GM20431 (cell line): ENCODE measurements at regions not wholly inside any gene's neighbourhood (a gene's known extent, or its start where the extent isn't known, plus 50 kb on each side); places are given as distances from the start of the nearest gene placed in this dataset.

Experiments
- in situ Hi-C: fragments of 300-500 bp; cut with MseI, MboI; formaldehyde crosslinking; loops from one replicate; pipeline ENCODE4 v1.15.0; 2020; ENCODE audit warnings: low sequenced_read_pairs; ENCODE audit not compliant: unreplicated experiment

DNA sequence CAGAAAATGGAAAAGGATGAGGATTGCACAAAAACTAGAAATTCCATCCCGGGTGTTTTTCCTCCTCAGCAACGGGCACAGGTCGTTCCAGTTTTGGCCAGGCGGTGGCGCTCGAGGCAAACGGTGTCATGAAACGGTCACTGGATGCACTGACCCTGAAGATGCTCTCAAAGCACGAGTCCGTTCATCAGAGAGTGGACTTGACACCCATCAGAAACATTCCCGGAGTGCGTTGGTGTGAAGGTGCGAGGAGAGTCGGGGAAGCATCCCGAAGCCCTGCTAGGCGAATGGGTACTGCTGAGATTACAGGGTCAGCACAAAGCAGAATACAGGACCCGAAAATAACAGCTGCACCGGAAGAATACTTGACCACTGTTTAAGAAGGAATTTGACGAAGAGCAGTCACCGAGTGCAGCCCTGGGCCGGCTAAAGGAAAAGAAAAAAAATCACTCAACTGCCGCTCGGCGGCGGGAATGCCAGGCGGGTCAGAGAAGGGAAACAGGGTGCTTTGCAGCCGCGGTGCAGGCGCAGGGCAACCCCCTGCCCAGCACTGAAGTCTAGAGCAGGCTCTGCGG is 71.7 kb upstream of the ETS2 start:
- in situ Hi-C loops = loop anchor here (10.0 kb wide), 1 partner anchor 401 kb away; no protein-coding TSS in a partner anchor

DNA sequence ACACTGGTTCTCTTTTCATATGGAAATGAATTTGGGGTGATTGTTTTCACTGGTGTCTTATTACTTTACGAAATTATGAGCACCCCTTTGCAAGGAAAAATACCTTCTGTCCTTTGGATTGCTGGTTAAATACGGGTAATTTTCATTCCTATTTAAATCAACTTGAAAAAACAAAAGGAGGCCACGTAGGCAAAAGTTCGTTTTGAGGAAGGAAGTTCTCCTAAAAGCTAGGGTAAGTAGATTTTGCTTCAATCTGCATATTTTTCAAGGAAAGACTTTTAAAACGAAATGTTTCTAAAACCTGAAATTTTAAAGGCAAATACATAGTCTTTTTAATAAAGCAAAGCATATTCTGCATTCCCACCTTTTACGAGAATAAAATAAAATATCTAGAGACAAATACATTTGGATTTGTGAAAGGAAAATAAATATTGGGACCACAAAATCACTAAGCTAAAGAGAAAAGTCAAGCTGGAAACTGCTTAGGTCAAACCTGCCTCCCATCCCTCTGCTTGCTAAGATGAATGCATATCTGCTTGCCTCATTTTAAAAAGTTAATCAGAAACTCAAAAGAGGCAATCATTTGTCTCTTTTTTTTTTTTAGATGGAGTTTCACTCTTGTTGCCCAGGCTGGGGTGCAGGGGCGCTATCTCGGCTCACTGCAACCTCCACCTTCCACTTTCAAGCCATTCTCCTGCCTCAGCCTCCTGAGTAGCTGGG is 70.9 kb upstream of the ETS2 start:
- in situ Hi-C loops = loop anchor here (10.0 kb wide), 1 partner anchor 400 kb away; no protein-coding TSS in a partner anchor

DNA sequence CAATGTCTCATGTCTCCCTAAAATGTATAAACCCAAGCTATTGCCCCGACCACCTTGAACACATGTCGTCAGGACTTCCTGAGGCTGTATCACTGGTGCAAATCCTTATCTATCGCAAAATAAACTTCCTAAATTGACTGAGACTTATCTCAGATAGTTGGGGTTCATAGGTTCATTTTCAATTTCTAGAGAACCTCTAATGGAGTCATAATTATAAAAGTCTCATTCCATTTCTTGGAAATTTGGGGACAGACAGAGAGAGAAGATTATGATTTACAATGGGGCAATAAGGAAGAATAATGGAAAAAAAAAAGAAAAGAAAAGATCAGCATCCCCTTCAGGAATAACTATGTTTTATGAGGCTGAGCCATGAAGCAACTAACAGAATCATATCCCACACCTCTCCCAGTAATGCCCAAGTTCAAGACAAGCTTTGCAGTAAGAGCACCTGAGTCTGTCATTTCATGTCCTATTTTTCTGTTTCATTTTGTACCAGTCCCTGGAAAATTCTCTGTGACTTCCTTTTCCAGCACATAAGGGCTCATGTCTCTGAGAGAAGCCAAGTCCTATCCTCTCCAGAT is 70.0 kb upstream of the ETS2 start:
- in situ Hi-C loops = loop anchor here (10.0 kb wide), 1 partner anchor 399 kb away; no protein-coding TSS in a partner anchor

DNA sequence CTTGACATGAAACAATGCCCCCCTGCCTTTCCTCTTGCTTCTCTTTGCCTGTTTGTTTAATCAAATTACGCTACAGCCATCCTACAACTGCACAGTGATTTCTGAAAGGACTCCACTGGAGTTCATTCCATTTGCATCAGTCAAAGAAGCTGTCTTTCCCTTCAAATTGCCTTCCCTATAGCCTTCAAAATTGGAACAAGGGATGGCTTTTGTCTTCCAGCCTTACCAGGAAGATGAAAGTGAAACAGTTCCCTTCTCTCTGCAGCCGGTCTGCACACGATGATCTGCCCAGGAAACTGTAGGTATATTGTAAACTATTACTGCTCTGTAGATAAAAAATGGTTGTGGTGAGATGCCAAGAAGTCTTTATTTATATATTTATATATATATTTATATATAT is 65.6 kb upstream of the ETS2 start:
- in situ Hi-C loops = no loop called here

DNA sequence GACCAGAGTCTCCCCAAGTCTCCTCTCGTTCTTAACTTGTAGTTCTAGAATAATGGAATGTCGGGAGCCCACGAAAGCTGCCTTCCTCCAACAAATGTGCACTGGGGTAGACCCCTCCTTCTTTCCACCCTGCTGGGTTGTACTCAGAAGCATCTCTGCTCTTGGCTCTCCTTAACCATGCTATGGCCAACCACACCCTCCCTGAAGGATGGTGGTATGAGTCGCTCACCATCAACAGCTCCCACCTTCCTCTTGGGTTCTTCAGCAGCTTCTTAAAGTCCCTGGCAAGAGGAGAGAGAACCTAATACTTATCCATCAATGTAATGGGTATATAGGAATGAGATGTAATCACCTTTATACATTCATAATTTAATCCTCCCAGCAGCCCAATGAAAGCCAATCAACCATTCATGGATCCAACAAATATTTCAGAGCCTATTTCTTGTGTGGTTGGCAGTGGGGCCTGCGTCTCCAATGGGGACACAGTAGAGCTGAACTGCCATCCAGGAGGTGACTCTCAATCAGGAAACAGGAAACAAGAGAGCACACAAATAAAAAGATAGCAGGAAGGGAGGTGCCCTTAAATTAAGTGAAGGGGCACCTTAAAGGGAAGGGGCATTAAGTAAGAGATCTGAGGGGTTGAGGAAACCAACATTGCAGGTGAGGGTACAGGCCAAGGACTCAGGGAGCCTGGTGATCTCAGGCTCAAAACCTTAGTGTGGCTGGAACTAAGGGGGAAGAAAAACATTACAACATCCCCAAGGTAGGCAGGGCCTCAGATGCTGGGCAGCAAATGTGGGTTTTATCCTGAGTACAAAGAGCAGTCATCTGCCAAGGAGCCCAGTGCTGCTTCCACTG is 64.4 kb upstream of the ETS2 start:
- in situ Hi-C loops = no loop called here

DNA sequence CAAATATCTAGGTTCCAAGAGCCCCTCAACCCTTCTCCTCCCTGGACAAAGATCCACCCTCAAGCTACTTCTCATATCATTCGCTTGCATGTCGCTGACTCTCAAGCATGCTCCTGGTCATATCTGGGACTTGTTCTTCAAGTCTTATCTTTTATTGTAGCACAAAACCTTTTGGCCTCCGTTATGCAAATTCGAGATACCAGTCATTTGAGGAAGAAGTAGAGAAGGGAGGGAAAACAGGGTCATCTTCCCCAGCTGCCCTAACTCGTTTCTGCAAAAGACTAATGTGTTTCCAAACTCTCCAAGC is 63.8 kb upstream of the ETS2 start:
- in situ Hi-C loops = no loop called here

DNA sequence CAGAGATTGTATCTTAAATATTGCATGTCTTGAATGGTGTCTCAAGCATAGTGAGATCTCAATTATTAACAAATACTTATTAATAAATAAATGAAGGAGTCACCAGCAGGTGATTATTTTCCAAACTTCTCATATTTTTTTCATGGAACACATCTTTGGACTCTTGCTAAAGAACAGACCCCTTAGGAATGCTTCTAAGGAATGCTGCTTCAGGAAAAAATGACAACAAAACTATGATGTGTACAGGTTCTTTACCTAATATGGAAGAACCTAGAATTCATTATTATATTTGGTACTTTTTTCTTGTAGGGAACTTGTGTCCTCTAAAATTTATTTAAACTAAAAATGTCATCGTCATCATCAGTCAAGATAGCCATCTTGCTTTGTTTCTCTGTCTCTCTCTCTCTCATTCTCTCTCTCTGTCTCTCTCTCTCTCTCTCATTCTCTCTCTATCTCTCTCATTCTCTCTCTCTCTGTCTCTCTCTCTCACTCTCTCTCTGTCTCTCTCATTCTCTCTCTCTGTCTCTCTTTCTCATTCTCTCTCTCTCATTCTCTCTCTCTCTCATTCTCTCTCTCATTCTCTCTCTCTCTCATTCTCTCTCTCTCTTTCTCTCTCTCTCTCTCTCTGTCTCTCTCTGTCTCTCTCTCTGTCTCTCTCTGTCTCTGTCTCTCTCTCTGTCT is 63.0 kb upstream of the ETS2 start:
- in situ Hi-C loops = no loop called here

DNA sequence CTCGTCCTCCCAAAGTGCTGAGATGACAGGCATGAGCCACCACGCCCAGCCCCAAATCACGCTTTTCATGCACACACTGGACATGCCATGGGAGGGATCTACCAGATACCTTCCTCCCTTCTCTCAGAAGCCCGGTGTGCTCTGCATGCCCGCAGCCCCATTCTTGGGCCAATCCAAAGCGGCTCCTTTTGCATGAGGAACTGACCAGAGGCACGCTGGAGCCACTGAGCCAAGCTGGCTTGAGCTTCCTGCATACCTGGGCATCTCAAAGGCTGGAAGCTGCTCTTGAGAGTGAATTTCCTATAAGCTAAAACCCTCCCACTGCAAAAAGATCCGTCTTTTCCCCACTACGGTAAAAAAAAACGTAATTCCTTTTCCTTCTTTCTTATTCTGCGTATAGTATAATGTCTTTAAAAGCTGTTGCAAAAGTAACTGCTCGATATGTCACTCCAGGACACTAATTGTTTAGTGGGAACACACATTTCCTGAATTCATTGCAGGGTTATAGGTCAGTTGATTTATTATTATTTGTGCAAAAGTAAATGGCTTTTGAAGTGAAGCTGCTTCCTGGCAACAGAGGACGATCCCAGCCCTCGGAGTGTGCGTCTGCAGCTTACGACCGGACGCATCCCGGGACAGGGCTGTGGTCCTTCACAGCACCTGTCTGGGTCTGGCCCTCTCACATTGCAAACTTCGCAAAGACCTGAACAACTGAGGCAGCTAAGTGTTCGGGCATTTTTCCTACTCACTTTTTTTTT is 61.8 kb upstream of the ETS2 start:
- in situ Hi-C loops = no loop called here

DNA sequence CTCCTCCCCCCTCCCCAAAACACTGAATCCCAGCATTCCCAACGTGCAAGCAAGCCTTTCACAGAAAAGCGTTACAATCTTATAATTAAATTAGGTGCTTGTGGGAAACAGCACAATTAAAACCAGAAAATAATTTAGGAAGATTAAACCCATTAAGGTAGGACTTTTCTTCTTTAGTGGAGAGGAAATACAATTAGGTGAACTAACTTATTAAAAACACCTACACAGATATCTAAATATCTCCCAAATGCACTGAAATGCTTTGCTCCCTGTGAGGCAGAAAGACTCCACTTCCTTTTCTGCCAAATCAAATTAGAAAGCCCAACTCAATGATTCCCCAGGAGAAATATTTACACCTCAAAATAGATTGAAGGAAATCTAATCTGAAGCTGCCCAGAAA is 60.9 kb upstream of the ETS2 start:
- in situ Hi-C loops = no loop called here

DNA sequence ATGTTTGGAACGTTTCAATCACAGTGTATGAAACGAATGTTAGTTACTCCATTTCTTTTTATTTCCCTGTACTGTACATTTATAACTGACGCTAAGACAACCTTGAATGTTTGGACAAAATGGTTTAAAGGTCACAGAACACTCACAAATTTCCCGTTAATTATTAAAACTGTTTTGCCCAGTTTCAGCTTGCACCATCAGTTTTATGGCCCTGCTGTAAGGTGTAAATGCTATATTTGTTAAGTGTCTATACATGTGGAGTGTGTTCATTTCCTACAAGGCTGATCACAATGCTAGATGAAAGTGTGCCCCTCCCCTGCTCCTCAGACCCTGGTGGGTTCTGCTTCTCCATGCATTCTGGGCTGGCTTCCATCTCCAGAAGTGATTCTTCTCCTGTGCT is 57.9 kb upstream of the ETS2 start:
- in situ Hi-C loops = no loop called here

DNA sequence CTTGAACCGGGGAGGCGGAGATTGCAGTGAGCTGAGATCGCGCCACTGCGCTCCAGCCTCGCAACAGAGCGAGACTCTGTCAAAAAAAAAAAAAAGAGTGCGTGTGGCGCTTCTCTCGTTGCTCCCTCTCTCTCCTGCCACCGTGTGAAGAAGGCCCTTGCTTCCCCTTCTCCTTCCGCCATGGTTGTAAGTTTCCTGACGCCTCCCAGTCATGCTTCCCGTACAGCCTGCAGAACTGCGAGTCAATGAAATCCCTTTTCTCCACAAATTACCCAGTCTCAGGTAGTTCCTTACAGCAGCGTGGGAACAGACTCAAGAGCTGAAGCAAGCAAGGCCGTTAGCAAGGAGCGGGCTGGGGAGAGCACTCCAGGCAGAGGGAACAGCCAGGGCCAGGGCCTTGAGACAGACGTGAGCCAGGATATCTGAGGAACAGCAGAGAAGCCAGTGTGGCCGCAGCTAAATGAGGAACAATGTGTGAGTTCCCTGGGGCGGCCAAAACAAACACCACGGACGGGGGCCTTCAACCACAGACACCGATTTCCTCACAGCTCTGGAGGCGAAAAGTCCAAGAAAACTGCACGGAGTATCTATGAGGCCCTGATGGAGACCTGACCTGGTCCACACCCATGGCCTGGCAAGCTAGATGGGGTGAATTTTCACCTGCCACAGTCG is 54.2 kb upstream of the ETS2 start:
- in situ Hi-C loops = no loop called here

DNA sequence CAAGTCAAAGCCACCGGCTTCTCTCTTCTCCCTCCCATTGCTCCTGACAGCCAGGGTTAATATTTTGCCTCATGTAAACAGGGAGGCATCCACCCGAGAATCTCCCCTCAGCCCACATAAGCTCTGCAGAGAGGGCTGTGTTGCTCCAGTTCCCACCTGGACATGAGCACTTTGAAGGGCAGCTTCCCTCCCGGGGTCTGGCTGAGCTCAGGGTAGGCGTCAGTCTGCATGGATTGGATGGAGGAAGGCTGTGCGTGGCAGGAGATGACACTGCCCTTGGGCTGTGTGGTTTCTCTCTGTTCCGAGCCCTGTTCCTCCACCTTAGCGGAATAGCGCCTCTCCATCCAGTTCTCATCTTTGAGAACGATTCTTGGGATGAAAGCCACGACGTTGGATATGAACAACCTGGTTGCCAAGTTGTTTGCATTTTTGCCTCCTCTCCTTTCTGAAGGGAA is 53.7 kb upstream of the ETS2 start:
- in situ Hi-C loops = no loop called here

DNA sequence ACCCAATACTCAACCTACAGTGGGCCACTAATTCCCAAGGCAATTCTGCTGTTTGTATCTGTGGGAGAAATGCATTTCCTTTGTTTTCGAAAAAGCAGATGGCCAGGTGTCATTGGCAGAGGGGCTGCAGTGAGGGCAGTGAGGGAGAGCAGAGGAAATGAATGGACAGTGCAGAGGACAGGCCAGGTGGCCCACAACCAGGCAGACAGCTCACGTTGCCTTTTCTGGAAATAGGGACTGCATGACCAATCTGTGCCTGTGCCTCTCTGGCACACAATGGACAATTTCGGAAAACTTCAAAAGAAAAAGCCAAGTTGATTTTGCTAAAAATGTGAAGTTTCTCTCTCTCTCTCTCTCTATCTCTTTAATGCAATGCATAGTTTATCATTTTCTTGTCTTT is 52.6 kb upstream of the ETS2 start:
- in situ Hi-C loops = no loop called here

DNA sequence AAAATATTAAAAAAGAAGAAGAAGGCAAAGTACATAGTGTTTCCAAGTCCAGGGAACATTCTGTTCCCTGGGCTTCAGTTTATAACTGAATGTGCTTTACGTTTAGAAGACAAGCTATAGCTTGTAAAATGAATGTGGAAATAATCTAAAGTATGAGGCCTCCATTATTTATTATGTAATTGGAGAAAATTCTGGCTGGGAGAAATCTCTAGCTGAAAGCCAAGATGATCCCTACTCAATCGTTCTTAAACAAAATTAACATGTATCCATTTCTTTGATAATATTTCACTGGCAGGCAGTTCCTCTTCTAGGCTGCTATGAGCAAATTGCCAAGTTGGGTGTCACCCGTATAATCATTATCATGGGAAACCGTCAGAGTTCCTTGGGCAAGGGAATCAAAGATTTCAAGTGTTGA is 52.2 kb upstream of the ETS2 start:
- in situ Hi-C loops = no loop called here
